ENCODE measurements at regions not wholly inside any gene's neighbourhood (a gene's known extent, or its start where the extent isn't known, plus 50 kb on each side); places are given as distances from the start of the nearest gene placed in this dataset.

- peak; percentile 77 for DNase-seq
- Histone ChIP-seq H3K27me3 (replicated peaks in 1 of 7) (peaks cover 0 to 31% (median 0%) of the 10 kb centered on the region in 7 donors), H3K36me3 (no peaks in the 10 kb centered on the region), H3K9me3 (no peaks in the 10 kb centered on the region), H3K4me3 (no peak overlapping the region), H3K27ac (no peak overlapping the region), H3K4me1 (peaks cover 0 to 7% (median 0%) of the 10 kb centered on the region in 6 donors)
- TF ChIP-seq CTCF (IDR thresholded peaks at IDR 0.05 in 8 of 11, conservative IDR thresholded peaks at IDR 0.05 in 3 of 11) (peak in 1 of 11 experiments; percentile 7), POLR2AphosphoS5 (IDR thresholded peaks at IDR 0.05) (no peak)
- intact Hi-C loops (cut with DNase I; ENCODE audit: low total_unique reads) = no loop called here
- whole genome bisulfite sequencing, 5 donors = 42 to 61% (median 50%) methylated on average over 26 of the region's 26 CpGs
These were observed 162.7 kb downstream of the SYK start for GRCh38 chr9:90964101-90965020.

DNA sequence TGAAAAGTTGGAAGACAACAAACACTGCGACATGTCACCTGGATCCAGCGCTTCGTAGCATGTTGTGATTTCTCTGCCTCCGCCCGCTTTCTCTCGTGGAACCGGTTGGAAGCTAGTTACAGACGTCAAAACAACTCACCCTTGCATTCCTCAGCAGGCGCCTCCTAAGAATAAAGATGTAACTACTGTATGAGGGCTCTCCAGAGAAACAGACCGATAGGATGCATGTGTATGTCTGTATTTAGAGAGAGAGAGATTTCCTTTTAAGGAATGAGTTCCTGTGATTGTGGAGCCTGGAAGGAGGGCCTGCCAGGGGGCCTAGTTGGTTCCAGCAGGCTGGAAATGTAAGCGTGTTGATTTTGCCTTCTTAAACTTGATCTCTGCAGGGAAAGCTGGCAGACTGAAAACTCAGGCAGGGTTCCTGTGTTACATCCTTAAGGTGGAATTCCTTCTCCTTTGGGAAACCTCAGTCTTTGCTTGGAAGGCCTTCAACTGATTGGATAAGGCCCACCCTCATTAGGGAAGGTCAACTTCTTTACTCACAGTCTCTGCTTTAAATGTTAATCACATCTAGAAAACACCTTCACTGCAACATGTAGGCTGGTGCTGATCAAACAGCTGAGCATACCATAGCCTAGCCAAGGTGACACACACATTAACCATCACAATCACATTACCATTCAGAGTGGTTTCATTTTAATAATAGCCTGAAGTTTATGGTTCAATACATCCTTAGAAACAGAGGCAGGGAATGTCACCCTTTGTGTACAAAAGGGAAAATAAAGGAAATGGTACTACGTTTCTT lies 163.8 kb downstream of the SYK start:
- intact Hi-C loops (cut with DNase I; ENCODE audit: low total_unique reads) = no loop called here
- 83 to 92% (median 84%) methylated on average over 12 of the region's 12 CpGs for WGBS, 5 donors
- DNase-seq = no peak
- Histone ChIP-seq H3K36me3 (no peaks in the 10 kb centered on the region), H3K27ac (no peak overlapping the region), H3K27me3 (replicated peaks in 1 of 7) (peaks cover 0 to 31% (median 0%) of the 10 kb centered on the region in 7 donors), H3K4me3 (no peak overlapping the region), H3K4me1 (peaks cover 0 to 7% (median 0%) of the 10 kb centered on the region in 6 donors), H3K9me3 (no peaks in the 10 kb centered on the region)
- no peak for TF ChIP-seq CTCF (IDR thresholded peaks at IDR 0.05 in 8 of 11, conservative IDR thresholded peaks at IDR 0.05 in 3 of 11)
- no peak for TF ChIP-seq POLR2AphosphoS5 (IDR thresholded peaks at IDR 0.05)
- no peak for TF ChIP-seq POLR2A (IDR thresholded peaks at IDR 0.05)

DNA sequence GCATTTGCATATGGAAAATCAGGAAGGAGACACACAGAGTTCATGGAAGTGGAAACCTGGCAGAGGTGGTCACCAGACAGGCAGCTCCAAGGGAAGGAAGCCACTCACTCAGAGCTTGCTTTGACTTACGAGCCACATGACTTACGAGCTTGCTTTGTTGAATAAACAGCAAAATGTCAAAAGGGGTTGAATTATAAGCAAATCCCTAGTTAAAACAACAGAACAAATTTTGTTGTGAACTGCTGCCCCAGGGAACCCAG lies 164.3 kb downstream of the SYK start:
- Histone ChIP-seq H3K4me1 (peaks cover 0 to 7% (median 0%) of the 10 kb centered on the region in 6 donors), H3K4me3 (no peak overlapping the region), H3K36me3 (no peaks in the 10 kb centered on the region), H3K27me3 (replicated peaks in 1 of 7) (peaks cover 0 to 26% (median 0%) of the 10 kb centered on the region in 7 donors), H3K9me3 (no peaks in the 10 kb centered on the region), H3K27ac (no peak overlapping the region)
- intact Hi-C loops (cut with DNase I; ENCODE audit: low total_unique reads) = no loop called here
- DNase-seq = no peak
- TF ChIP-seq POLR2A (IDR thresholded peaks at IDR 0.05) (no peak), POLR2AphosphoS5 (IDR thresholded peaks at IDR 0.05) (no peak), CTCF (IDR thresholded peaks at IDR 0.05 in 8 of 11, conservative IDR thresholded peaks at IDR 0.05 in 3 of 11) (no peak)
- 75 to 87% (median 83%) methylated on average over 2 of the region's 2 CpGs for WGBS, 5 donors
